SK-N-SH (cell line): ENCODE measurements at regions not wholly inside any gene's neighbourhood (a gene's known extent, or its start where the extent isn't known, plus 50 kb on each side); places are given as distances from the start of the nearest gene placed in this dataset.

Experiments
- CTCF ChIP-seq: fragments of 200-600 bp; sonication (generic); IDR thresholded peaks from 2 replicates; pipeline ENCODE4 v1.6.1; 2017; ENCODE audit warnings: antibody characterized with exemption, mild to moderate bottlenecking, moderate library complexity
- EP300 ChIP-seq, 2 experiments: IDR thresholded peaks; 2 replicates each; pipeline versions ENCODE4 v1.4.0 to v1.6.1; 2012; ENCODE audit warnings: borderline replicate concordance in 1 of 2, low read depth in 1 of 2, low read length in 1 of 2
- FOXJ3 ChIP-seq: sonication (generic); formaldehyde crosslinking; IDR thresholded peaks from 2 replicates; pipeline ENCODE4 v1.5.1; 2020; ENCODE audit warnings: mild to moderate bottlenecking, missing genetic modification reagents
- GABPA ChIP-seq: IDR thresholded peaks from 2 replicates; pipeline ENCODE4 v1.4.0; 2012; ENCODE audit warnings: low read depth, mild to moderate bottlenecking
- IRF3 ChIP-seq: fragments of 150-350 bp; IDR thresholded peaks from 2 replicates; pipeline ENCODE4 v1.6.1; 2016; ENCODE audit warnings: mild to moderate bottlenecking, low read depth, low read length
- JUND ChIP-seq: IDR thresholded peaks from 2 replicates; pipeline ENCODE4 v1.4.0; 2012
- MAX ChIP-seq: IDR thresholded peaks from 2 replicates; pipeline ENCODE4 v1.4.0; 2012; ENCODE audit warnings: low read depth
- MEF2A ChIP-seq: IDR thresholded peaks from 2 replicates; pipeline ENCODE4 v1.4.0; 2012; ENCODE audit warnings: low read depth, borderline replicate concordance
- PBX3 ChIP-seq: IDR thresholded peaks from 2 replicates; pipeline ENCODE4; 2012
- RAD21 ChIP-seq: IDR thresholded peaks from 2 replicates; pipeline ENCODE4 v1.6.1; 2012; ENCODE audit warnings: mild to moderate bottlenecking, low read length
- REST ChIP-seq: IDR thresholded peaks from 2 replicates; pipeline ENCODE4 v1.6.1; 2012; ENCODE audit warnings: mild to moderate bottlenecking, low read depth, low read length, moderate library complexity
- USF2 ChIP-seq: fragments of 150-350 bp; IDR thresholded peaks from 2 replicates; pipeline ENCODE4 v1.6.1; 2017; ENCODE audit warnings: antibody characterized with exemption, low read length, low read depth, borderline replicate concordance

GRCh38 chr7:46864716-46865115 lies 717.2 kb downstream of the TNS3 start:
- TF ChIP-seq CTCF: no peak
- TF ChIP-seq REST: no peak
- no peak for TF ChIP-seq MAX
- TF ChIP-seq EP300 (IDR thresholded peaks at IDR 0.05; ENCODE audit: borderline replicate concordance in 1 of 2, low read depth in 1 of 2, low read length in 1 of 2): no peak
- no peak for TF ChIP-seq PBX3
- no peak for TF ChIP-seq JUND
- TF ChIP-seq IRF3: no peak
- no peak for TF ChIP-seq RAD21
- no peak for TF ChIP-seq MEF2A
- TF ChIP-seq FOXJ3 (CRISPR knock-in tag): no peak
- TF ChIP-seq USF2: no peak
- no peak for TF ChIP-seq GABPA
